ENCODE measurements at regions not wholly inside any gene's neighbourhood (a gene's known extent, or its start where the extent isn't known, plus 50 kb on each side); places are given as distances from the start of the nearest gene placed in this dataset.

DNA sequence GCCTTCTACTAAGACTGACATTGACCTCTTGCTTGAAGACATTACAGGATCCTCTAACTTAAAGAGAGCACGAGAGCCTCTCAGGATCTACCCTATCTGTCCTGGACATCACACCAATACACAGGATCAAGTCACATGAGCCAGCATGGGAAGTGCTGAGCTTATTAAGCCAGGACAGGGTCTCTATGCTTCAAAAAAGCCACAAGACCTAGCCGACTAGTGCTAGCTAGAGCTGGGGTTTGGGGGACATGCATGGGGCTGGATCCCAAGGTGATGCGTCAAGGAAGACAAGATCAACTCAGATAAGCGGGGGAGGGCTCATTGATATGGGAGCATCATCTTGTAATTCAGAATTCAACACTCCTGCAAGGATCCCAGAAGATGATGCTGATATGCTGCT, 167.2 kb upstream of the TAB2 start:
- no peak for DNase-seq

DNA sequence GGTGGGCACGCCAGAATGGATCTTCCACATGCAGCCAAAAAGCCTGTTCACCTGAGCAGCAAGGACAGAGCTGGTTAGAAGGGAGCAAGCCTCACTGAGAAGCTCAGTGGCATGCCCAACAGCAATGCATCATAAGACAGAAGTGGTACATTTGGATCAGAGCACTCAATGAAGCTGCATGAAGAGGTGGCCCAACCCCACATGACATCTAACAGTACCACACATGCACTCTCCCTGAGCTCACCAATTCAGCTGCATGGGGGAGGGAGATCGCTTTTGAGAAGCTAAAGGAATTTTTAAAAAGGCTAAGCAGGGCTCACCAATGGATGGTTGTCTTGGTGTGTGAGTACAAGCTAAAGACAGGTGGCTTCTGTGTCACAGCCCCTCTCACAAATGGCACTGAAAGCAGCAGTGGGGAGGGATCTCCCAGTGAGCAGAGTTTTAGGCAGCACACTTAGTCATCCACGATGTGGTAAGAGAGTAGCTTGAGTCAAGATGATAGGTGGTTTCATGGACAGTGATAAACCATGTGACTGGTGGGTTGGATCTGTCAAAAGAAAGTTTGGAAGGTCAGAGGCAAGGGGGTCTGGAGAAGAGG, 166.6 kb upstream of the TAB2 start:
- DNase-seq = no peak

DNA sequence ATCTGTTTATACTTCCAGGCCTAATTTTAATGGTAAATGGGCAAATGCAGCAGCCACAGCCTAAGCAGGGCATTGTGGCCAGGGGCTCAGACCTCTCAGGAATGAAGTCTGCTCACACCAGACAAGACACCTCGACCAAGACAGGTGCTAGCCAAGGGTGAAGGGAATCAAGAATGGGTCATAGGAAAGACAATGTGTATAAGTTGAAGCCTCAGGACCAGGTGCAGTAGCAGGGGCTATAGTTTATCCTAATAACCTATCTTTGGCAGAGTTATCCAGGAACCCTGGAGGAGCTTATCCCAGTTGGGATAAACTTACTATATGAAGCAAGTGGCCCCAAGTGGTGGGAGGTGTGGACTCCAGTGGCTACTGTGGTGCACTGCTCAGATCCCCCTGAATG, 165.0 kb upstream of the TAB2 start:
- no peak for DNase-seq

DNA sequence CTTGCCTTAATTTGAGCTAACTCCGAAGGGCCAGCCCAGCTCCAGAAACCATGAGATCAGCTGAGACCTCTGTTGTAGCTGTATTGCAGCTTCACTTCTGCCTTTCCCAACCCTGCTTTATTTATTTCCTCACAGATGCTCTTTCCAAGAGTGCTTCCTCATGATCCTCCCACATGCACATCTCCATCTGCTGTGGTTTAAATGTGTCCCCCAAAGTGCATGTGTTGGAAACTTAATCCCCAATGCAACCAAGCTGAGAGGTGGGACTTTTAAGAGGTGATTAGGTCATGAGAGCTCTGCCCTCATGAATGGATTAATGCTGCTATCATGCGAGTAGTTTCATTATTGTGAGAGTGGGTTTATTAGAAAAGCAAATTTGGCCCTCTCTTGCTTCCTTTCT, 164.4 kb upstream of the TAB2 start:
- no peak for DNase-seq

DNA sequence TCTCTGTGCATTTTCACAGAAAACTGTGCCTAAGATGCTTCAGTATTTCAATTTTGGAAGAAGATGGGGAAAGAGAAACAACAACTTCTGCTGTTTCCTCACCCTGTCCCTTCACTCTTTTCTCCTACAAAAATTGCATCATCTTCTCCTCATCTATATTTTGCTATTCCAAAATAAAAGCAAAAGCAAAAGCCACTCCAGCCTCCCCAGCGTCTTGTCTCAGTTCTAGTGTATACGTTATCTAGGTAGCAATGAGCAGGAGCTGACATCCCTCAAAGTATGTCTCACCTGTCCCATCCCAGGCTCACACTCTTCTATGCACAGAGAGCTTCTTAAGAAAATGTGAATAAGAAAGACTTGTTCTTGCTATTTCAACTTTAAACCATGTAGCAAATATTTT, 163.8 kb upstream of the TAB2 start:
- no peak for DNase-seq

DNA sequence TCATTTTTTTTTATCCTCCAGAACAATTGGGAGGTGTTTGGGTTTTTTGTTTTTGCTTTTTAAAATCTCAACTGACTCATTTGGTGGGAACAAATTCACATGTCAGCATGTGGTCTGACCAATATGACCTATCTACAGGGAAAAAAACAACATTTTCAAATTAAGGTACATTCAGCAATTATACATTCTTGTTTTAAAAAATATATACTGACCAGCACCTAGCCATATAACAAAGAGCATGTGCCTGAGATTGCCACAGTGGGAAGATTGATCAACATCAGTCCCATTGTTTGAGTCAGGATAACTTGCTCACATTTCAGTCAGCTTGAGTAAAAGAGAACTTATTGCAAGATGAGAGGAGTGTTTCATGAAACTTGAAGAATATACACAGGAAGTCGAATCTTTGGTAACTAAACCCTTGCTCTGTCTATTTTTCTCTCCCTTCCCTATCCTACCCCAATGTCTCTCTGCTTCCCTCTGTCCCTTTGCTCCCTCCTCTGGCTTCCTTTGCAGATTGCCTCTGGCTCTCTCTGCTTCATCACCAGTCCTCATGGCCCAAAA, 163.2 kb upstream of the TAB2 start:
- DNase-seq = no peak

DNA sequence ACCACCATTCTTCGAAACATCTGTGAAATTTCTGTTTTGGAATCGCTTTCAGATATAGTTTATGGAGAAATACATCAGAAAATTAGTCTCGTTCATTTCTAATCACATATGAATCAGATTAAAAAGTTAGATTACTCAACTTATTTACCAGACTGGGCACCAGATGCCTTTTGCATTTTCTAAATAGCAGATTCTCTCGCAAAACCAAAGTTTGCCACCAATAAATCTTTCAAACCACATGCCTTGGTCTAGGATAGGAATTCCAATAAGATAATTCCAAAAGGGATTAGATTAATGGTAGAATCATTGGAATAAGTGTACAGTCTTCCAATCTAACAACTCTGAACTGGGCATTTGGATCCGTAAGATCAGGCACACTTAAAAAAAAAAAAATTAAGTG, 160.4 kb upstream of the TAB2 start:
- no peak for DNase-seq

DNA sequence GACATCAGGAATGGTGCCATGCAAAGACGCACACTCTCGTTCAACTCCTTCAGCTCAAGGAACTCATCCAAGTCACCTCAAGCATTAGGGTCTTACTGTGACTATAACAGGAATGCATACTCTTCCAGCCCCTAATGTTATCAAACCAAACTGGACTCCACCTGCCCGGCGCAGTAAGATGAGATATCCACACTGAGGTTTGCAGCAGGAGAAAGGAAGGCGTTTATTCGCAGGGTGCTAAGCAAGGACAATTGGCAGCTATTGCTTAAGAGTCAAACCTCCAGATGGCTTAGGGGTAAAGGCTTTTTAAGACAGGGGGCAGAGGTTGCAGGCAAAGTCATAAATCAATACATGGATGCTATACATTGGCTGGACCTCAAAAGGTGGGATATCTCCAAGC, 159.4 kb upstream of the TAB2 start:
- DNase-seq = no peak

DNA sequence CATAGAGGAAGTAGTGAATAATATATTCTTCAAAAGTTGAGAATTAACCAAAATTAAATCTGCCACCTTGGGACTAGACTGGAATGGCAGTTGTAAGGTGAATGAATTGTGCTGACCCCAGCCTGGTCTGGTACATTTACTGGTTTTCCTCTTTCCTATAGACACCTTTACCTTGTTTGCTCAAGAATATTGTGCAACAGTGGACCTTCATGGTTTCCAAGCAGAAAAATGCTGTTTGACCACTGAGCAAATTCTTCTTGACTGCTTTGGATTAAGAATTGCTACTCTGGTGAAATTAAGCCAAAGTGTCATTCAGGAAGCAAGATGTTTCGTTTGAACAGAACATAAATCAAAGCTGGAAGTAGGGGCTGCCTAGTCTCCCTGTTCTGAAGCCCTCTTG, 156.6 kb upstream of the TAB2 start:
- no peak for DNase-seq

DNA sequence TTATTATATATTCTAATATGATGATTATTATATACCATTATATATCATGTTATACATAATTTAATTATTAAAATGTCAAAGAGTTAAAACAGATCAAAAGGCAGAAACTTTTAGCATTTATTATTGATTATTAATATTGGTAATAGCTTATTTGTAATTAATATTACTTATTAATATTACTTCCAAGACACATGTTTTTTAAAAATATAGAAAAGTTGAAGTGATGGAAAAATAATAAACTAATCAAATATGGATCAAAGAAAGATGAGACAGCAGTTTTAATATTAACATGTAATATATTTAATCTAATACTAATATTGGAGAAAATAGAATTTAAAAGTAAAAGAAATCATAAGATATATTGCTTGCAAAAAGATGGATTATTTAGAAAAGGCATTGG, 154.6 kb upstream of the TAB2 start:
- DNase-seq = no peak

DNA sequence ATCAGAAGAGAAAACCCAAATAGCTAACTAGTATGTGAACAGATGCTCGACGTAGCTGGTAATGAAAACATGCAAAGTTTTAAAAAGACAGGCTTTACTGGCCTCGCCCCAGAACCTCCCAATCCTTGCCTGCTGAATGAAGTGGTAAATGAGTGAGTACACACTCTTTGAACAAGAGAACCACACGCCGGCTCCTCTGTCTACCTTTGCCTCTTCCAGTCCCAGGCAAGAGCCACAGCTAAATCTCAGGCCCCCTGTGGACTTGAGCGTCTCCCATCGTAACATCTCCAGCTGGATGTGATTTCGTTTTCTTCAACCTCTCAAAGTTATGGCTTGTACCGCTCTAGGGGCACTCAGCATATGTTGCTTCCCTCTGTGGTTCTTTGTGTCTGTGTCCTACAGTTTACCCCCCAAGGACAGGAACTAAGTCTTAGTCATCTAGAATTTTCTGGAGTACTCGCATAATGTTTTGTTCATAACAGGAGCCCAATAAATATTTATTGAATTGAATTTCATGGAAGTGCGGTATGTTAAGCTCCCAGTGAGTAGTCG, 153.2 kb upstream of the TAB2 start:
- DNase-seq = no peak

DNA sequence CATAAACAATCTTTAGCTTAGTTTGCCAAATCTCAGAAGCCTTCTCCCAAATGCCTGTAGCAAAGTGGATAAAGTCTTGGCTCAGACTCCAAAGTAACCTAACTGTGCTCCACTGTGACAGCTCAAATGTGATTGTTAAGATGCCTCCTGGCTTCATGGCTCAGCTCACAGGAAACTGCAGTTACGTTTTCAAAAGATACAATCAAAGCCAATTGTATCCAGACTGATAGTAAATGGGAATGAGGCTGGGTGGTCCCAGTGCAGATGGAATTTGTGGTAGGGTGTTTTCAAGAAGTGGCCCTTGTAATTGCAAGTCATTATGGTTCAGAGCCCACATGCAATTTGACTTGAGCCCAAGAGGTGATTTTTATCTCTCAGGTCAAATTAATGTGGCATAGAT, 151.2 kb upstream of the TAB2 start:
- DNase-seq = no peak

DNA sequence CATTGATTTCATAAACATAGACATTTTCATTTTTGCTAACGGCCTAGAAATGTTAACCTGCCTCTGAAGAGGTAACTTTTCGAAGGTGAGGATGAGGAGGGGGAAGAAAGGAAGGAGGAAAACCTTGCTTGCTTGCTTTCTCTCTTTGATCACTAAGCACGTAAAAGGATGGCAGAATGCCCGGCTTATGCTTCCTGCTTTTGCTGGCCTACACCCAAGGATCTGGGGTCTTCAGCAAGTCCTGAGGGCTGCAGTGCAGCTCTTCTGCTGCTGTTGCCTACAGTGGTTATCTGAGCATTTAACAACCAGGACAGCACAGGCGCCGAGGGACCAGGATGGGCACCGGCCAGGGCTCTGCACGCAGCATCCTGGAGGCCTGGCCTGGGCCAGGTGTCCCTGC, 150.8 kb upstream of the TAB2 start:
- DNase-seq = no peak

DNA sequence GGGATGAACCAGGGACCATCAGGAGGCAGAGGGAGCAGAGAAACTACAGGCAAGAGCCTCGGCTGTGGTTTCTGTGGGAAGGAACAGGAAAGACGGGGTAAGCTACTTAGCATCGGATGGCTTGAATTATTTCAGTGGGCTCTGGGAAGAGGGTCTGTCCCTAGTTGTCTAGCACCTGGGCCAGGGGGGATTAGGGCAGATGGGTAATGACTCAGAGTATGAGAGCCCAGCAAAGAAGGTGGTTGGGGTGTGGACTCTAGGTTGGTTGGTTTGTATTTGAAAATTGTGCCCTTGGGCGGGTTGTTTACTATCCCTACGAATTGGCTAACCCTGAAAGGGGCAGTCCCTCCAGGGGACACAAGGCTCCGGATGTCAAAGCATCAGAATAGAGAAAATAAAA, 148.5 kb upstream of the TAB2 start:
- peak; percentile 25 for DNase-seq

DNA sequence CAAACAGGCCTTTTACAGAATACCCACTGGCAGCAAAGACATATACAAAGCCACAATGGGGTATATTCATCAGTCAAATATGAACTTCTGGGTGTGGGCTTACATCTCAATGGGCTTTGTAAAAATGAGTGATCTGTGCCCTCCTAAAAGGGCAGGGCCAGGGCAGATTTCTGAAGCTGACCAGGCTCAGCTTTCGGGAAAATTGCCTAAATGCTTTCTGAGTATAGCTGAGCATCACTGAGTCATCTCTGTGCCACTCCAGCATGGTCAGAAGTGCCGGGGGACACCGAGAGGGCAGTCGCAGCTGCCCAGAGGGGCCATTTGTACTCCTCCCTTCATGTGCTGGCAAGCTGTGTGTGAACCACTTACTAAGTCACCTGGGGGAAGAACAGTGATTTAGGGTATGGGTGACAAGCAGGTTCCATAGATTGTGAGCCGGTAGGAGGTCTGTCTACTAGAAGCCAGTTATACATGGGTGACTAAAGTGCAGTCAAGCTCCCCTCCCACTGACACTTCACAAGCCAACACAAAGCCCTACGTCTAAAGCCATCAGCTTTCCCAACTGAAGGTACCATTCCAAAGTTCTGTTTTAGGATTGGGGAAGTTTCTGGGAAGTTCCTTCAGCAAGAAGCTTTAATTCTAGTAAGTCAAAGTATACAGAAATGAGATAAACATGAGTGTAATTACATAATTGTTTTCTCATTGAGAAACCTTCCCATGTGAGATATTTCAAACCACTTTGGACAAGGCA, 147.6 kb upstream of the TAB2 start:
- no peak for DNase-seq

DNA sequence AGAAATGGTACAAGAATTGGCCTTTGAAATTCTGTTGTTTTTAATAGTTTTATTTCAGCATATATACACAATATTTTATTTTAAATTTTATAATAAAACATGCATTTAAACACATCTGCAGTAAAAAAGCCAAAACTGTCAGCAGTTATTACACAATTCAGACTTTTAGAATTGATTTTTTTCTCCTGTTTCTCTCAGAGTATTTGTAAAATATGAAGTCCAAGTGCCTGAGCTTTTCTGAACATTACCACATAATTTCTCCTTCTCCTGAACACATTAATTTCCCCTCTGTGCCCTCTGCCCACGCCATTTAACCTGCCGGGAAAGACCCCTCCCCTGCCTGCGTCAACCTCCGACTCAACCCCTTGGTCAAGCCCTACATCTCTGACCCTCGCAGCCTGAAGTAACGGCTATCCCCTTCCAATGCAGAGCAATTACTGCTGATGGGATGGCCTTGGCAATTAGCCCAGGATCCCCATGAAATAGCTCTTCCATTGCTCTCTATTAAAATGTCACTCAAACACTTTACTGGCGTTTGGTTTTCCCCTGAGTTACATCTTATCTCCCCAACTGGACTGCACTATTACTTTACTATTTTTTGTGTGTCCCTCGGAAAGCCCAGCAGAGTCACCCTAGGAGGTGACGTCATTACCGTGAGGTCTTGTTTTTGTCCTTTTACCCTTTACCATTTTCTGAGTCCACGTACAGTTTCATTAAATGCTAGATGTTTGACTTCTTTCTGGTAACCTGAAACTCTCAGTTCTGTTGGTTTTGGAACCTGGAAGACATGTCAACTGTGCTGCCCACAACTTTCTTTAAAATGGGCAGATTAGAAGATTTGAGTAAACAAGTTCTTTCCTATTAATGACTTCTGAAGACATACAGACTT, 146.7 kb upstream of the TAB2 start:
- DNase-seq = no peak

DNA sequence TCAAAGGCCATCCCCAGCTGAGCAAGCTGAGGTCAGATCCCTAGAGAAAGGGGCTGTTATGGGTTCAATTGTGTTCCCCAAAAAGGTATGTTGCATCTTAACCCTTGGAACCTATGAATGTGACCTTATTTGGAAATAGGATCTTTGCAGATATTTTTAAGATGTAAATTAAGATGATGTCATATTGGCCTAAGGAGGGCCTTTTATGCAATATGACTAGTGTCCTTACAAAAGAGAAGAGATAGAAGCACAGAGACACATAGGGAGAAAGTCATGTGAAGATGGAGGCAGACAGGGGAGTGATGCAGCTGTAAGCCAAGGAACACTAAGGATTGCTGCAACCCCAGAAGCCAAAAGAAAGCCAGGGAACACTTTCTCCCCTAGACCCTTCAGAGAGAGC, 144.3 kb upstream of the TAB2 start:
- DNase-seq = no peak

DNA sequence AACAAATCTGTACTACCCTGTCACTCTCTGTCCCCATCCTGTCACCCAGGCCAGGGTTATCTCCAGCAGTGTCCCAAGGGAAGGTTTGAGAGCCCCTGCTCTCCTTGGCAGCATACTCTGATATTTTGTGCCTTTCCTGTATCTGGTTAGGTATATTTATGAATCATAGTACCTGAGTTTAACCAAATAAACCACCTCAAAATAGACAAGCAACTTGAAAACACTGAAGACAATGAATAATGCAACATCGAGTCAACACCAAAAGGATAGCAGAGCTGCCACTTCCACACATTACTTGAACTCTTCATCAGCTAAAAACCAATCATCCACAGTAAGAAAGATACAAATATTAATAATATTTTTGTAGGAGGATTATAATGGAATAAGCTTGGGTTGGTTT, 142.6 kb upstream of the TAB2 start:
- no peak for DNase-seq

DNA sequence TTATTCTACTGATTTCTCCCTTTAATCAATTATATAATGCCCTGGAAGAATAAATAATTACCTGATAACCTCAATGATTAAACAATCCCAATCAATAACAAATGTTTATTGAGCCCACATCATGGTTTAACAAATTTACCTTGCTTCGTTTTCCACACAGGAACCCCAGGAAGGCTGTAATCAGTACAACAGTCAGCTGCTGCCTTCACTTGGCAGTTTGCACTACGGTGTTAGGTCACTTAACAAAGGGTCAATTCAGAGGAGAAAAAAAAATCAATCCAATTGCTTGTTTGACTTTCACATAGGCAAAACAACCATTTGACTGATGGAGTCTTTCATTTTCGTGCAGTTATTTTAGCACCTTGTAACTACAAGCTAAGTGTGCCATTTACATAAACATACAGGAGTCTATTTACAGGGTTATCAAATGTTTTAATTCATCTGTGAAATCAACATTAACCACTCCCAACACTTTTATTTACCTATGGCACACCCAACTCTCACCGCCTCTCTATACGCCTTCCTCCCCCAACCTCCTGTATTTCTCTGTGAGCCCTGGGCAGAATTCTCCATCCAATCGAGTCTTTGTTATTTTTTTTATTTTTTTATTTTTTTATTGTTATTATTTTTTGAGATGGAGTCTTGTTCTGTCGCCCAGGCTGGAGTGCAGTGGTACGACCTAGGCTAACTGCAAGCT, 140.4 kb upstream of the TAB2 start:
- DNase-seq = no peak

DNA sequence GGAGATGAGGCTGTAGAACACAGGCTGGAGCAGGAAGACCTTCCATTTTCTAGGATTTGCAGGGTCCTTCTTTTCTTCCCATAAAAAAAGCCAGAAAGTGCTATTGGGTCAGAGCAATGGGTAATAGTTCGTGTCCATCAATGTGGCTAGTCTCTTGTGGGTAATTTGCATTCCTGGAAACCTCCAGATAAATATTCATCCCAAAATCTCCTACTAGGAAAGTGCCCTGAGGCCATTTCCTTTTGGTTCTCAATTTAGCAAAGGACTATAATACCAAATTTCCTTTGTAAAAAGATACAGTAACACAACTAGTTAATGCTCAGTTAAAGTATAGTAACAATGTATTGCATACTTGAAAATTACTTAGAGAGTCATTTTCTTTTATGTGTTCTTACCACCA, 138.1 kb upstream of the TAB2 start:
- DNase-seq = no peak

DNA sequence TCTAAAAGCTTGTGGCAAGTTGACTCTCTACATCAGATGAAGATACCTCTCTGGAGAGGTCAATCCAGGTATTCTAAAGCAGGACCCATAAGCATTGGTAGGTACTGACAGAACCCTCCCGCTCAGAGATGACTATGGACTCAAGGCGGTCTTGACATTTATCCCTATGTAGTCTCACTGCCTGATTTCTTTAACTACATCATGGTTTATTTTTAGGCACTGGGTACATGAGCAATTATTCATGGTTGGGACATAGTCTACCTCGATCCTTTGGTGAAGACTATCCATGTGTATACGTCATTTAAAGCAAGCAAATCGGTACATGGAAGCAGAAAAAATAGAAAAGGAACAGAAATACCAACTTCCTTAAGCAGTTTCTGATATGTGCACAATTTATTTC, 136.2 kb upstream of the TAB2 start:
- no peak for DNase-seq

DNA sequence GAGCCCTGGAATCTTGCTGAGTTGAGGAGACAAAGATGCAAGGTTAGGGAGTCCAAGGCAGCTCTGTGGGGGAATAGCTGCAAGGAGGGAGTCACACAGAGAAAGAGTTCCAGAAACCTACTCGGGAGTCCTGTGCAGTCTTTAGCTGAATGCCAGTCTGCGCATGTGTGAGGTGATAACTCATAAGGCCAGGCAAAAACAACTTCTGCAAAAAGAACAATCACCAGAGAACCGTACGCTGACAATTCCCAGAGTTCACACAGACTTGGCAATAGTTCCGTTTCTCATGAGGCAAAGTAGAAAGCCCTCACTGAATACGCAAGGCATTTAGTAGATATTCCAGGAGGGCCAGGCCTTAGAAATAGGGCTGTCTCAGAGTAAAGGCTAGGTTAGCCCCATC, 135.2 kb upstream of the TAB2 start:
- no peak for DNase-seq

DNA sequence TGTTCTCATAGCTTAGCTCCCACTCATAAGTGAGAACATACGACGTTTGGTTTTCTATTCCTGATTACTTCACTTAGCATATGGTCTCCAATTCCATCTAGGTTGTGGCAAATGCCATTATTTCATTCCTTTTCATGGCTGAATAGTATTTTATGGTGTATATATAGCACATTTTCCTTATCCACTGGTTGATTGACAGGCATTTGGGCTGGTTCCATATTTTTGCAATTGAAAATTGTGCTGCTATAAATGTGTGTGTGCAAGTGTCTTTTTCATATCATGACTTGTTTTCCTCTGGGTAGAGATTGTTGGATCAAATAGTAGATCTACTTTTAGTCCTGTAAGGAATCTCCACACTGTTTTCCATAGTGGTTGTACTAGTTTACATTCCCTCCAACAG, 133.0 kb upstream of the TAB2 start:
- DNase-seq = no peak
